Neuronal stem cell (in vitro differentiated cells): ENCODE measurements at regions not wholly inside any gene's neighbourhood (a gene's known extent, or its start where the extent isn't known, plus 50 kb on each side); places are given as distances from the start of the nearest gene placed in this dataset.

Experiments
- DNase-seq: peaks from one replicate; pipeline ENCODE4 v3.0.0-alpha.2; 2013; ENCODE audit warnings: low spot score
- H2AFZ ChIP-seq: one replicate; pipeline ENCODE4 v1.6.1; 2013; ENCODE audit warnings: mild to moderate bottlenecking, low read length, inconsistent platforms
- H2AK5ac ChIP-seq: 2 replicates; pipeline ENCODE4 v1.6.1; 2013; ENCODE audit warnings: low read depth, mild to moderate bottlenecking, inconsistent platforms, low read length, moderate library complexity, mixed read lengths
- H2BK120ac ChIP-seq: 2 replicates; pipeline ENCODE4 v1.6.1; 2013; ENCODE audit warnings: low read depth, mild to moderate bottlenecking, inconsistent platforms, low read length, moderate library complexity, mixed read lengths
- H2BK12ac ChIP-seq: one replicate; pipeline ENCODE4 v1.6.1; 2013; ENCODE audit warnings: low read length, inconsistent platforms
- H2BK15ac ChIP-seq: 2 replicates; pipeline ENCODE4 v1.6.1; 2013; ENCODE audit warnings: mild to moderate bottlenecking, low read length, inconsistent platforms, mixed read lengths
- H2BK5ac ChIP-seq: one replicate; pipeline ENCODE4 v1.6.1; 2013; ENCODE audit warnings: inconsistent platforms, mild to moderate bottlenecking, low read length, moderate library complexity
- H3K14ac ChIP-seq: one replicate; pipeline ENCODE4 v1.6.1; 2013; ENCODE audit warnings: low read length, inconsistent platforms
- H3K18ac ChIP-seq: 2 replicates; pipeline ENCODE4 v1.6.1; 2013; ENCODE audit warnings: low read length, inconsistent platforms
- H3K23ac ChIP-seq: 2 replicates; pipeline ENCODE4 v1.6.1; 2013; ENCODE audit warnings: low read depth, mild to moderate bottlenecking, mixed read lengths, low read length, inconsistent platforms; ENCODE audit not compliant: poor library complexity
- H3K27ac ChIP-seq: replicated peaks from 3 replicates; pipeline ENCODE4 v1.5.1; 2013; ENCODE audit warnings: low read length, inconsistent platforms
- H3K27me3 ChIP-seq, 3 experiments: 2 replicates each; pipeline ENCODE4 v1.6.1; 2013; ENCODE audit warnings: low read length in 3 of 3, mild to moderate bottlenecking in 2 of 3, inconsistent platforms in 1 of 3, low read depth in 1 of 3, mixed read lengths in 1 of 3, moderate library complexity in 1 of 3; ENCODE audit not compliant: control insufficient read depth in 3 of 3, insufficient read depth in 3 of 3
- H3K36me3 ChIP-seq, 2 donors: replicated peaks in 1 of 2; 2 replicates each; pipeline ENCODE4 v1.6.1; 2013; ENCODE audit warnings: low read length in 2 of 2; ENCODE audit not compliant: control insufficient read depth in 2 of 2, insufficient read depth in 2 of 2
- H3K4ac ChIP-seq: 2 replicates; pipeline ENCODE4 v1.6.1; 2013; ENCODE audit warnings: inconsistent platforms, mild to moderate bottlenecking, low read length, moderate library complexity
- H3K4me1 ChIP-seq, 2 donors: 1 replicate in 1 of 2; 2 replicates in 1 of 2; pipeline ENCODE4 v1.6.1; 2013; ENCODE audit warnings: low read length in 2 of 2, low read depth in 1 of 2; ENCODE audit not compliant: control insufficient read depth in 2 of 2, insufficient read depth in 1 of 2
- H3K4me2 ChIP-seq: one replicate; pipeline ENCODE4 v1.6.1; 2013; ENCODE audit warnings: mild to moderate bottlenecking, low read length, inconsistent platforms; ENCODE audit not compliant: insufficient read depth, poor library complexity, severe bottlenecking
- H3K4me3 ChIP-seq, 2 donors: 2 replicates each; pipeline ENCODE4 v1.5.1; 2013; ENCODE audit warnings: low read length in 2 of 2, mild to moderate bottlenecking in 2 of 2, inconsistent platforms in 1 of 2, moderate library complexity in 1 of 2
- H3K79me1 ChIP-seq: one replicate; pipeline ENCODE4 v1.6.1; 2013; ENCODE audit warnings: low read depth, mild to moderate bottlenecking, inconsistent platforms, low read length, moderate library complexity
- H3K9ac ChIP-seq: one replicate; pipeline ENCODE4 v1.6.1; 2013; ENCODE audit warnings: mild to moderate bottlenecking, low read depth, low read length, inconsistent platforms; ENCODE audit not compliant: poor library complexity
- H3K9me3 ChIP-seq, 2 donors: replicated peaks in 1 of 2; 2 replicates each; pipeline versions ENCODE3 to v1.6.1; 2013; ENCODE audit warnings: low read length in 2 of 2, mild to moderate bottlenecking in 2 of 2, inconsistent platforms in 1 of 2, low read depth in 1 of 2, mixed read lengths in 1 of 2, moderate library complexity in 1 of 2; ENCODE audit not compliant: control insufficient read depth in 2 of 2, insufficient read depth in 1 of 2
- H4K8ac ChIP-seq: one replicate; pipeline ENCODE4 v1.6.1; 2013; ENCODE audit warnings: low read depth, mild to moderate bottlenecking, inconsistent platforms, low read length, moderate library complexity
- H4K91ac ChIP-seq: one replicate; pipeline ENCODE4 v1.6.1; 2013; ENCODE audit warnings: low read length, low read depth, mild to moderate bottlenecking, inconsistent platforms; ENCODE audit not compliant: poor library complexity
- WGBS, 2 donors: extraction: QIAGEN DNeasy Blood & Tissue Kit; methylation state at CpG; one replicate each; pipeline ENCODE4 v1.1.7; 2013; ENCODE audit warnings: missing lambda C conversion rate in 2 of 2, mixed read lengths in 1 of 2; ENCODE audit not compliant: insufficient read length in 2 of 2, insufficient replicate concordance in 1 of 2; ENCODE audit errors: extremely low coverage in 2 of 2; 5-methylcytosine and 5-hydroxymethylcytosine counted together

GRCh38 chr15:47561102-47561501 lies 156.2 kb upstream of the SEMA6D start:
- Histone ChIP-seq H2BK5ac (no peak overlapping the region), H3K4me1 (no peaks in the 10 kb centered on the region), H3K36me3 (no peaks in the 10 kb centered on the region), H3K4ac (no peak overlapping the region), H2AFZ (no peak overlapping the region), H3K27me3 (no peaks in the 10 kb centered on the region), H3K18ac (no peak overlapping the region), H3K9ac (no peak overlapping the region), H3K27ac (no peak overlapping the region), H3K23ac (no peak overlapping the region), H2AK5ac (no peak overlapping the region), H4K8ac (no peak overlapping the region), H2BK15ac (no peak overlapping the region), H3K4me3 (no peak overlapping the region), H3K79me1 (no peaks in the 10 kb centered on the region), H3K4me2 (no peak overlapping the region), H3K14ac (no peak overlapping the region), H4K91ac (no peak overlapping the region), H2BK12ac (no peak overlapping the region), H2BK120ac (no peak overlapping the region), H3K9me3 (peaks cover 0 to 4% of the 10 kb centered on the region in 2 donors)
- no CpG with 5 or more reads among the region's 1 CpG for WGBS, 2 donors
- no peak for DNase-seq

DNA sequence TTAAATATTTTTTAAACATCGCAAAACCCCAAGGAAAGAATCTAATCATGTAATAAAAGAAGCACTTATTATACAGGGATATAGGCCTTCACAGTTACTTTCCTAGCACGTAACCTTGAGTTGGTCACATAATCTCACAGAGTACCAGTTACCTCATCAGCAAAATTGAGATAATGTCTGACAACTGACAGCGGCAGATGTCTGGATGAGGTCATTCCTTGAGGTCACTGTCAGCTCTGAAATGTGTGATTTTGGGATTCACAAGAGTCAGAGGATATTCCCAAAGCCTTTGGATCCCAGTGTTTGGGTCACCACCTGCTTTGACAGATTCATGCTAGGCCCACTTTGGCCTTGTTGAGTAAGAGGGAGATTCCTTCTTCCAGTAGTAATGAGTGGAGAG lies 151.4 kb upstream of the SEMA6D start:
- Histone ChIP-seq H3K4ac (no peak overlapping the region), H4K91ac (no peak overlapping the region), H2BK5ac (no peak overlapping the region), H3K14ac (no peak overlapping the region), H3K9me3 (no peaks in the 10 kb centered on the region), H2BK120ac (no peak overlapping the region), H3K27ac (no peak overlapping the region), H4K8ac (no peak overlapping the region), H3K18ac (no peak overlapping the region), H3K9ac (no peak overlapping the region), H2BK15ac (no peak overlapping the region), H3K23ac (no peak overlapping the region), H3K4me3 (no peak overlapping the region), H3K27me3 (no peaks in the 10 kb centered on the region), H2BK12ac (no peak overlapping the region), H3K36me3 (no peaks in the 10 kb centered on the region), H2AK5ac (no peak overlapping the region), H3K4me1 (peaks cover 0 to 5% of the 10 kb centered on the region in 2 donors), H3K4me2 (no peak overlapping the region), H3K79me1 (no peaks in the 10 kb centered on the region), H2AFZ (no peak overlapping the region)
- DNase-seq, result no peak
- WGBS, 2 donors, result no CpG with 5 or more reads among the region's 3 CpGs

DNA sequence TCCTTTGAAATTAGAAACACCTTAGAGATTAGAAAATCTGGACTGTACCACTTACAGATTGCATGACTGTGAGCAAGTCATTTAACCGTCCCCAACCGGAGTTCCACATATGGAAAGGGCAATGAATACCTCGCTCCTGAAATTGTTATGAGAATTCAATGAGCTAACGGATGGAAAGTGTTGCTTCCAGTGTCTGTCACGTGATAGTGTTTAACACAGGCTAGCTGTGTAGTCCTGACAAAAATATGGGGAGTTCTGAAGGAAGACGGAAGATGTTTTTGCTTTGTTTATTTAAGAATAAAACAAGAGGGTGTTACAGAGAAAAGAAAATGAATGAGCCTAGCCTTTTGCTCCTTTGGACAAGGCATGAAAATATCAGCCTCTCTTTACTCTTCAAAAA lies 150.7 kb upstream of the SEMA6D start:
- H3K9ac ChIP-seq, result no peak overlapping the region
- no peak overlapping the region for H2BK120ac ChIP-seq
- no peak overlapping the region for H4K8ac ChIP-seq
- no peak overlapping the region for H2BK5ac ChIP-seq
- no peak for DNase-seq
- no peak overlapping the region for H3K4ac ChIP-seq
- H3K79me1 ChIP-seq, result no peaks in the 10 kb centered on the region
- no peak overlapping the region for H2BK15ac ChIP-seq
- WGBS, 2 donors, result no CpG with 5 or more reads among the region's 6 CpGs
- H4K91ac ChIP-seq, result no peak overlapping the region
- no peak overlapping the region for H2BK12ac ChIP-seq
- no peak overlapping the region for H2AK5ac ChIP-seq
- peaks cover 0 to 5% of the 10 kb centered on the region in 2 donors for H3K4me1 ChIP-seq
- no peaks in the 10 kb centered on the region for H3K27me3 ChIP-seq
- no peak overlapping the region for H3K14ac ChIP-seq
- H2AFZ ChIP-seq, result no peak overlapping the region
- H3K23ac ChIP-seq, result no peak overlapping the region
- H3K4me3 ChIP-seq, result no peak overlapping the region
- no peak overlapping the region for H3K27ac ChIP-seq
- no peak overlapping the region for H3K18ac ChIP-seq
- no peaks in the 10 kb centered on the region for H3K36me3 ChIP-seq
- H3K4me2 ChIP-seq, result no peak overlapping the region
- no peaks in the 10 kb centered on the region for H3K9me3 ChIP-seq

DNA sequence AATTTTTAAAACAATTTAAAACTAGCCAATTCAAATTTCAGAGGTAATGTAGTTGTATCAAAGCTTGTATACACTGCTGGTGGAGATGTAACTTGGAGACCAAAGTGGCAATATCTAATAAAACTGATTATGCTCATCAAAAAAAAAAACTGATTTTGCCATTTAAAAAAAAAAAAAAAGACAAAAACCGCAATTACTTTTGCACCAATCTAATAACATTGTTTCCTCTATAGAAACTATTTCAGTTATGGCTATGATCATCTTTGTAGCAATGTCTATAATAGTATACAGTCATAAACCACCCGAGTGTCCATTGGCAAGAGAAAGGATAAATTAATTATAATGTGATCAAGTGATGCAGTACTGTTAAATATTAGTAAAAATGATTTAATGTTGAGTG lies 149.3 kb upstream of the SEMA6D start:
- H3K23ac ChIP-seq, result no peak overlapping the region
- no peak overlapping the region for H3K4me3 ChIP-seq
- no peak overlapping the region for H2BK15ac ChIP-seq
- H3K27me3 ChIP-seq, result no peaks in the 10 kb centered on the region
- H2AFZ ChIP-seq, result no peak overlapping the region
- no peak overlapping the region for H2BK120ac ChIP-seq
- no peak overlapping the region for H2AK5ac ChIP-seq
- H3K36me3 ChIP-seq, result no peaks in the 10 kb centered on the region
- H2BK12ac ChIP-seq, result no peak overlapping the region
- H3K4ac ChIP-seq, result no peak overlapping the region
- no peak overlapping the region for H3K14ac ChIP-seq
- no peak overlapping the region for H3K18ac ChIP-seq
- no peak for DNase-seq
- no CpG with 5 or more reads among the region's 2 CpGs for WGBS, 2 donors
- H4K8ac ChIP-seq, result no peak overlapping the region
- H2BK5ac ChIP-seq, result no peak overlapping the region
- H4K91ac ChIP-seq, result no peak overlapping the region
- no peak overlapping the region for H3K4me2 ChIP-seq
- H3K79me1 ChIP-seq, result no peaks in the 10 kb centered on the region
- no peak overlapping the region for H3K9ac ChIP-seq
- H3K4me1 ChIP-seq, result peaks cover 0 to 5% of the 10 kb centered on the region in 2 donors
- no peaks in the 10 kb centered on the region for H3K9me3 ChIP-seq
- H3K27ac ChIP-seq, result no peak overlapping the region
